GM12878 (cell line): ENCODE measurements at regions not wholly inside any gene's neighbourhood (a gene's known extent, or its start where the extent isn't known, plus 50 kb on each side); places are given as distances from the start of the nearest gene placed in this dataset.

ENCODE experiments used
- RFX5 ChIP-seq: IDR thresholded peaks from 2 replicates; pipeline ENCODE4 v1.6.1; 2011; ENCODE audit warnings: low read depth, low read length, improper control_type of control experiment
- SRF ChIP-seq, 2 experiments: IDR thresholded peaks; 2 replicates each; pipeline ENCODE4 v1.6.1; 2011; ENCODE audit warnings: low read depth in 2 of 2, low read length in 2 of 2, mild to moderate bottlenecking in 1 of 2, moderate library complexity in 1 of 2

DNA sequence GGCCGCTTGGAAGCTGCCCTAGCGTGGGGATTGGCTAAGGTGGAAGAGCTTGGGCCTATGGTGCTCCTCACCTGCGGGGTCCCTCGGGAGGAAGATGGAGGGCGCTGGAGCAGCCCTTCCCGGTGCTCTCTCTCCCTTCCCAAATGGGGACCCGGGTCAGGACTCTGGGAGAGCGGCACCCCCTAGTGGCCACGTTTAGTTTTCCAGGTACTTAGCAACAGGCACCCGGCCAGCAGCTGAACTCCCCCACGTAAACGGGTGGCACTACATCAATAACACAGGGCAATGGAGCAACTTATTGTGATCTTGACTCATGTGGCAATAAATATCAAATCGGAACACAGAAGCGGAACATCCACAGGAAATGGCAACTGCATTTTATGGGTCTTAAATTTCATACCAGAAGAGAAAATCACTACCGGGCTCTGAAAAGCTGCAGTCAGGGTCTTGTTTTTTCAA, 316.6 kb downstream of the AGTPBP1 start:
- TF ChIP-seq RFX5 = no peak
- TF ChIP-seq SRF (IDR thresholded peaks at IDR 0.05; ENCODE audit: low read depth in 2 of 2, low read length in 2 of 2) = no peak
